SK-N-MC (cell line): ENCODE measurements at regions not wholly inside any gene's neighbourhood (a gene's known extent, or its start where the extent isn't known, plus 50 kb on each side); places are given as distances from the start of the nearest gene placed in this dataset.
A peak's percentile ranks its signal among the peaks of the same experiment; 100 is the strongest.
"Not testable (repeated sequence)": the region's sequence is repeated elsewhere in the genome, so short reads cannot be mapped to it uniquely, and the experiment has no call there.

Source experiments
- DNase-seq: peaks from one replicate; pipeline ENCODE4 v3.0.0-alpha.2; 2011; ENCODE audit warnings: low read depth, low spot score
- H3K27ac ChIP-seq: fragments of 200-600 bp; sonication (generic); 2 replicates; pipeline ENCODE4 v1.5.1; 2016; ENCODE audit warnings: mixed run types
- H3K36me3 ChIP-seq: fragments of 200-600 bp; sonication (generic); 2 replicates; pipeline ENCODE4 v1.6.1; 2017; ENCODE audit warnings: antibody characterized with exemption, low read length, mixed read lengths; ENCODE audit not compliant: insufficient read depth
- H3K4me3 ChIP-seq: fragments of 200-600 bp; sonication (generic); 2 replicates; pipeline ENCODE4 v1.5.1; 2016
- H3K9ac ChIP-seq: fragments of 200-600 bp; sonication (generic); 2 replicates; pipeline ENCODE4 v1.8.0; 2017; ENCODE audit warnings: mixed run types, mixed read lengths; ENCODE audit not compliant: insufficient read length
- H3K9me3 ChIP-seq: fragments of 200-600 bp; sonication (generic); 2 replicates; pipeline ENCODE4 v1.6.1; 2017; ENCODE audit warnings: low read depth, mild to moderate bottlenecking, antibody characterized with exemption, low read length, moderate library complexity, mixed read lengths
- EZH2 ChIP-seq: fragments of 200-600 bp; sonication (generic); IDR thresholded peaks from one replicate; pipeline ENCODE4 v1.6.1; 2017; ENCODE audit warnings: antibody characterized with exemption
- FOXP2 ChIP-seq: optimal IDR thresholded peaks from 2 replicates; pipeline ENCODE3; 2011; ENCODE audit warnings: mild to moderate bottlenecking, moderate library complexity; ENCODE audit not compliant: insufficient read depth; ENCODE audit errors: extremely low read length, control extremely low read depth
- POLR2AphosphoS5 ChIP-seq: IDR thresholded peaks from 2 replicates; pipeline ENCODE4 v1.6.1; 2012; ENCODE audit warnings: mild to moderate bottlenecking, low read depth, low read length, borderline replicate concordance

- no peak for TF ChIP-seq FOXP2
- TF ChIP-seq POLR2AphosphoS5, result no peak
- no peak for TF ChIP-seq EZH2
- no peak overlapping the region for H3K9ac ChIP-seq
- H3K9me3 ChIP-seq, result no peaks in the 10 kb centered on the region
- H3K36me3 ChIP-seq, result no peaks in the 10 kb centered on the region
- H3K27ac ChIP-seq, result no peak overlapping the region
- H3K4me3 ChIP-seq, result no peak overlapping the region
- DNase-seq, result no peak
Measured at GRCh38 chr18:65592435-65592834, 158.4 kb upstream of the CDH7 start.

- Histone ChIP-seq H3K9me3 (no peaks in the 10 kb centered on the region), H3K27ac (no peak overlapping the region), H3K36me3 (no peaks in the 10 kb centered on the region), H3K4me3 (no peak overlapping the region), H3K9ac (no peak overlapping the region)
- TF ChIP-seq EZH2, result no peak
- no peak for DNase-seq
Measured at GRCh38 chr18:65587491-65587890, 163.3 kb upstream of the CDH7 start.

- not testable (repeated sequence) for DNase-seq, H3K4me3 ChIP-seq, H3K9ac ChIP-seq, H3K9me3 ChIP-seq, H3K36me3 ChIP-seq, H3K27ac ChIP-seq
Measured at GRCh38 chr18:65582094-65582493, 168.7 kb upstream of the CDH7 start.

- no peak overlapping the region for H3K9ac ChIP-seq
- H3K4me3 ChIP-seq, result no peak overlapping the region
- no peak overlapping the region for H3K27ac ChIP-seq
- no peaks in the 10 kb centered on the region for H3K36me3 ChIP-seq
- DNase-seq, result no peak
- H3K9me3 ChIP-seq, result no peaks in the 10 kb centered on the region
- TF ChIP-seq POLR2AphosphoS5 (no peak), EZH2 (no peak), FOXP2 (no peak)
Measured at GRCh38 chr18:65568866-65569265, 181.9 kb upstream of the CDH7 start.

- Histone ChIP-seq H3K9me3 (no peaks in the 10 kb centered on the region), H3K36me3 (no peaks in the 10 kb centered on the region), H3K27ac (no peak overlapping the region), H3K9ac (no peak overlapping the region), H3K4me3 (no peak overlapping the region)
- TF ChIP-seq POLR2AphosphoS5 (no peak), EZH2 (no peak), FOXP2 (no peak)
- DNase-seq, result peak; percentile 62
Measured at GRCh38 chr18:65567372-65567771, 183.4 kb upstream of the CDH7 start.

- TF ChIP-seq EZH2 (no peak), POLR2AphosphoS5 (no peak)
- H3K27ac ChIP-seq, result no peak overlapping the region
- H3K36me3 ChIP-seq, result no peaks in the 10 kb centered on the region
- DNase-seq, result no peak
- no peak overlapping the region for H3K9ac ChIP-seq
- no peak overlapping the region for H3K4me3 ChIP-seq
- H3K9me3 ChIP-seq, result no peaks in the 10 kb centered on the region
Measured at GRCh38 chr18:65548316-65548715, 202.5 kb upstream of the CDH7 start.

- H3K27ac ChIP-seq, result no peak overlapping the region
- no peak overlapping the region for H3K4me3 ChIP-seq
- H3K36me3 ChIP-seq, result no peaks in the 10 kb centered on the region
- no peak for DNase-seq
- H3K9ac ChIP-seq, result no peak overlapping the region
- H3K9me3 ChIP-seq, result no peaks in the 10 kb centered on the region
- no peak for TF ChIP-seq POLR2AphosphoS5
- no peak for TF ChIP-seq FOXP2
- no peak for TF ChIP-seq EZH2
Measured at GRCh38 chr18:65547046-65547445, 203.8 kb upstream of the CDH7 start.

- Histone ChIP-seq H3K4me3 (no peak overlapping the region), H3K27ac (no peak overlapping the region)
- TF ChIP-seq POLR2AphosphoS5 (no peak), FOXP2 (no peak), EZH2 (no peak)
Measured at GRCh38 chr18:65544701-65545100, 206.1 kb upstream of the CDH7 start.

GRCh38 chr18:65527879-65528633 is 222.8 kb upstream of the CDH7 start:
- TF ChIP-seq FOXP2, result no peak
- TF ChIP-seq POLR2AphosphoS5, result no peak
- no peak for TF ChIP-seq EZH2
- H3K9me3 ChIP-seq, result no peaks in the 10 kb centered on the region
- H3K27ac ChIP-seq, result peak overlapping the region; percentile 73
- peak; percentile 79 for DNase-seq
- no peaks in the 10 kb centered on the region for H3K36me3 ChIP-seq
- peak overlapping the region; percentile 8 for H3K4me3 ChIP-seq
- no peak overlapping the region for H3K9ac ChIP-seq

More at GRCh38 chr18:65544701-65545100, 206.1 kb upstream of the CDH7 start:
- Histone ChIP-seq H3K9ac (no peak overlapping the region), H3K9me3 (no peaks in the 10 kb centered on the region), H3K36me3 (no peaks in the 10 kb centered on the region)
- no peak for DNase-seq
